WTC11 (cell line): ENCODE measurements at regions not wholly inside any gene's neighbourhood (a gene's known extent, or its start where the extent isn't known, plus 50 kb on each side); places are given as distances from the start of the nearest gene placed in this dataset.

ENCODE experiments used
- ATAC-seq: fragments of 200-7000 bp; cut with Tn5 transposase; 2 replicates; pipeline ENCODE4 v1.10.0; 2021; ENCODE audit warnings: mild to moderate bottlenecking, moderate library complexity
- CTCF ChIA-PET: fragments of 300-600 bp; sonication (Branson Sonifier 250); formaldehyde crosslinking; loops from one replicate; lab custom pipeline; 2021; ENCODE audit warnings: antibody characterized with exemption; lab: Charles Lee
- POLR2A ChIA-PET: fragments of 350-600 bp; sonication (Branson Sonifier 250); formaldehyde crosslinking; loops from one replicate; lab custom pipeline; 2021; ENCODE audit warnings: antibody characterized with exemption; lab: Charles Lee
- DNase-seq: peaks from one replicate; pipeline ENCODE4 v3.0.0; 2021; ENCODE audit warnings: low spot score
- H3K27ac Mint-ChIP-seq: 2 replicates; pipeline ENCODE4 v1.8.0; 2021; ENCODE audit warnings: mixed read lengths
- H3K27me3 Mint-ChIP-seq: 2 replicates; pipeline ENCODE4 v1.8.0; 2021; ENCODE audit warnings: low read depth, mild to moderate bottlenecking, moderate library complexity, mixed read lengths
- H3K36me3 Mint-ChIP-seq: 2 replicates; pipeline ENCODE4 v1.8.0; 2021; ENCODE audit warnings: mixed read lengths
- H3K4me1 Mint-ChIP-seq: 2 replicates; pipeline ENCODE4 v1.8.0; 2022; ENCODE audit warnings: mixed read lengths
- H3K4me3 Mint-ChIP-seq: 2 replicates; pipeline ENCODE4 v1.8.0; 2021; ENCODE audit warnings: mild to moderate bottlenecking, moderate library complexity, mixed read lengths
- H3K9me3 Mint-ChIP-seq: 2 replicates; pipeline ENCODE4 v1.8.0; 2021; ENCODE audit warnings: mixed read lengths
- CBFB ChIP-seq: sonication (generic); formaldehyde crosslinking; IDR thresholded peaks from 2 replicates; pipeline ENCODE4 v1.8.1; 2022; ENCODE audit warnings: mild to moderate bottlenecking, low read depth, missing genetic modification reagents
- CREM ChIP-seq: sonication (generic); formaldehyde crosslinking; IDR thresholded peaks from 2 replicates; pipeline ENCODE4 v1.8.1; 2022; ENCODE audit warnings: mild to moderate bottlenecking, missing genetic modification reagents, moderate library complexity
- ETV6 ChIP-seq: sonication (generic); formaldehyde crosslinking; IDR thresholded peaks from 2 replicates; pipeline ENCODE4 v1.8.1; 2022; ENCODE audit warnings: mild to moderate bottlenecking, missing genetic modification reagents
- FOXJ3 ChIP-seq: sonication (generic); formaldehyde crosslinking; IDR thresholded peaks from 2 replicates; pipeline ENCODE4 v1.9.0; 2021; ENCODE audit warnings: missing genetic modification reagents, mild to moderate bottlenecking, borderline replicate concordance
- FOXP1 ChIP-seq: sonication (generic); formaldehyde crosslinking; IDR thresholded peaks from 2 replicates; pipeline ENCODE4 v1.8.0; 2022; ENCODE audit warnings: missing genetic modification reagents, mild to moderate bottlenecking, moderate library complexity, borderline replicate concordance
- MXD4 ChIP-seq: fragments of 250-450 bp; sonication (Bioruptor Pico); IDR thresholded peaks from 2 replicates; pipeline ENCODE4 v1.8.0; 2021; ENCODE audit warnings: mild to moderate bottlenecking, moderate library complexity, borderline replicate concordance
- RORB ChIP-seq: fragments of 250-450 bp; sonication (Bioruptor Pico); IDR thresholded peaks from 2 replicates; pipeline ENCODE4 v1.9.0; 2021; ENCODE audit warnings: mild to moderate bottlenecking
- SMAD3 ChIP-seq: sonication (generic); formaldehyde crosslinking; IDR thresholded peaks from 2 replicates; pipeline ENCODE4 v1.8.0; 2022; ENCODE audit warnings: missing genetic modification reagents, mild to moderate bottlenecking, borderline replicate concordance
- STAT6 ChIP-seq: sonication (generic); formaldehyde crosslinking; conservative IDR thresholded peaks from 2 replicates; pipeline ENCODE4 v1.8.1; 2023; ENCODE audit warnings: mild to moderate bottlenecking, low read depth, missing genetic modification reagents, moderate library complexity
- ZNF232 ChIP-seq: sonication (generic); formaldehyde crosslinking; IDR thresholded peaks from 2 replicates; pipeline ENCODE4 v1.8.0; 2022; ENCODE audit warnings: mild to moderate bottlenecking, missing genetic modification reagents
- ZNF263 ChIP-seq: sonication (generic); formaldehyde crosslinking; IDR thresholded peaks from 2 replicates; pipeline ENCODE4 v1.8.1; 2022; ENCODE audit warnings: low read depth, mild to moderate bottlenecking, moderate library complexity, missing genetic modification reagents
- ZNF416 ChIP-seq: fragments of 250-450 bp; sonication (Bioruptor Pico); IDR thresholded peaks from 2 replicates; pipeline ENCODE4 v1.9.0; 2021; ENCODE audit warnings: mild to moderate bottlenecking, inconsistent platforms
- ZNF423 ChIP-seq: fragments of 250-450 bp; sonication (Bioruptor Pico); IDR thresholded peaks from 2 replicates; pipeline ENCODE4 v2.1.2; 2022; ENCODE audit warnings: mild to moderate bottlenecking, moderate library complexity
- TF ChIP-seq, protein P1 (sequence below): fragments of 250-450 bp; sonication (Bioruptor Pico); IDR thresholded peaks from 2 replicates; pipeline ENCODE4 v1.9.0; 2021; ENCODE audit warnings: mild to moderate bottlenecking, borderline replicate concordance
- TF ChIP-seq, protein P2 (sequence below): sonication (generic); formaldehyde crosslinking; IDR thresholded peaks from 2 replicates; pipeline ENCODE4 v1.8.1; 2023; ENCODE audit warnings: mild to moderate bottlenecking, missing genetic modification reagents, moderate library complexity
- TF ChIP-seq, protein P3 (sequence below): sonication (generic); formaldehyde crosslinking; IDR thresholded peaks from 2 replicates; pipeline ENCODE4 v1.8.0; 2022; ENCODE audit warnings: missing genetic modification reagents
- TF ChIP-seq, protein P4 (sequence below): fragments of 200-600 bp; IDR thresholded peaks from 2 replicates; pipeline ENCODE4 v1.8.0; 2022; ENCODE audit warnings: antibody characterized with exemption
- TF ChIP-seq, protein P5 (sequence below): sonication (generic); formaldehyde crosslinking; IDR thresholded peaks from 2 replicates; pipeline ENCODE4 v1.8.0; 2022; ENCODE audit warnings: mild to moderate bottlenecking, missing genetic modification reagents

DNA sequence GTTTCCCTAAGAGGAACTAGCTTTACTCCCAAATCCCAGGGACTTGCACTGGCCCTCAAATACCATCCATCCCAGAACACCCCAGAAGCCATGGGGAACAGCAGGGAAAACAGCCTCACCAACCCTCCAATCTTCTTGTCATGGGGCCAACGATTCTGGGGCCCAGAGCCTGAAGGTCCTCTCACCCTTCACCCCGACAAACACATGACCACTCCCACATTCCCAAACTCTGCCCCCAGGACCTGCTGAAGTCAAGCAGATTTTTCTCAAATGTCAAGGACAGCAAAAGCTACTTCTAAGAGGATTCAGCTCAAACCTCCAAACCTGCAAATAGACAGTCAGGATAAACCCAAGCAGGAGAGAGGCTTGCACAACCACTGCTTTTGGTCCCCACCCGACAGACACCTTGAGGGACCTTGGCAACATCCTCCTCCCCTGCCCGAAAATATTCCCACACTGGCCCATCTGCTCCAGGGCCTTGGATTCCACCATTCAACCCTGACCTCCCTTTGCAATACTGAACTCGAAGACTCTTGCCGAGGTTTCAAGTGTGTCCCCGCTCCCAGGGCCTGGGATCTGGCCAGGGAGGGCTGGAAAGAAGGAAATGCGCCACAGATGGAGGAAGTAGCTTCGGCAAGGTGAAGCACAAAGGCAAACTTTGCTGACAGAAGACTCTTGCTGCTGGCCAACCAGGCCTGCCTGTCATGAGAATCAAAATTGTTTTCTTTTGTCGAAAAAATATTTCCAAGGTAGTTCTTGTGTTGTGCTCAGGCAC is 143.3 kb downstream of the ZFP36L2 start (continued):
- TF ChIP-seq, protein P1, sequence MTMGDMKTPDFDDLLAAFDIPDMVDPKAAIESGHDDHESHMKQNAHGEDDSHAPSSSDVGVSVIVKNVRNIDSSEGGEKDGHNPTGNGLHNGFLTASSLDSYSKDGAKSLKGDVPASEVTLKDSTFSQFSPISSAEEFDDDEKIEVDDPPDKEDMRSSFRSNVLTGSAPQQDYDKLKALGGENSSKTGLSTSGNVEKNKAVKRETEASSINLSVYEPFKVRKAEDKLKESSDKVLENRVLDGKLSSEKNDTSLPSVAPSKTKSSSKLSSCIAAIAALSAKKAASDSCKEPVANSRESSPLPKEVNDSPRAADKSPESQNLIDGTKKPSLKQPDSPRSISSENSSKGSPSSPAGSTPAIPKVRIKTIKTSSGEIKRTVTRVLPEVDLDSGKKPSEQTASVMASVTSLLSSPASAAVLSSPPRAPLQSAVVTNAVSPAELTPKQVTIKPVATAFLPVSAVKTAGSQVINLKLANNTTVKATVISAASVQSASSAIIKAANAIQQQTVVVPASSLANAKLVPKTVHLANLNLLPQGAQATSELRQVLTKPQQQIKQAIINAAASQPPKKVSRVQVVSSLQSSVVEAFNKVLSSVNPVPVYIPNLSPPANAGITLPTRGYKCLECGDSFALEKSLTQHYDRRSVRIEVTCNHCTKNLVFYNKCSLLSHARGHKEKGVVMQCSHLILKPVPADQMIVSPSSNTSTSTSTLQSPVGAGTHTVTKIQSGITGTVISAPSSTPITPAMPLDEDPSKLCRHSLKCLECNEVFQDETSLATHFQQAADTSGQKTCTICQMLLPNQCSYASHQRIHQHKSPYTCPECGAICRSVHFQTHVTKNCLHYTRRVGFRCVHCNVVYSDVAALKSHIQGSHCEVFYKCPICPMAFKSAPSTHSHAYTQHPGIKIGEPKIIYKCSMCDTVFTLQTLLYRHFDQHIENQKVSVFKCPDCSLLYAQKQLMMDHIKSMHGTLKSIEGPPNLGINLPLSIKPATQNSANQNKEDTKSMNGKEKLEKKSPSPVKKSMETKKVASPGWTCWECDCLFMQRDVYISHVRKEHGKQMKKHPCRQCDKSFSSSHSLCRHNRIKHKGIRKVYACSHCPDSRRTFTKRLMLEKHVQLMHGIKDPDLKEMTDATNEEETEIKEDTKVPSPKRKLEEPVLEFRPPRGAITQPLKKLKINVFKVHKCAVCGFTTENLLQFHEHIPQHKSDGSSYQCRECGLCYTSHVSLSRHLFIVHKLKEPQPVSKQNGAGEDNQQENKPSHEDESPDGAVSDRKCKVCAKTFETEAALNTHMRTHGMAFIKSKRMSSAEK: no peak
- TF ChIP-seq ZNF263 (CRISPR knock-in tag) (no peak), RORB (CRISPR knock-in tag) (no peak), ZNF416 (no peak), ETV6 (CRISPR knock-in tag) (no peak), MXD4 (no peak), SMAD3 (CRISPR knock-in tag) (no peak), CBFB (CRISPR knock-in tag) (no peak), ZNF232 (CRISPR knock-in tag) (no peak)
- TF ChIP-seq, protein P2, sequence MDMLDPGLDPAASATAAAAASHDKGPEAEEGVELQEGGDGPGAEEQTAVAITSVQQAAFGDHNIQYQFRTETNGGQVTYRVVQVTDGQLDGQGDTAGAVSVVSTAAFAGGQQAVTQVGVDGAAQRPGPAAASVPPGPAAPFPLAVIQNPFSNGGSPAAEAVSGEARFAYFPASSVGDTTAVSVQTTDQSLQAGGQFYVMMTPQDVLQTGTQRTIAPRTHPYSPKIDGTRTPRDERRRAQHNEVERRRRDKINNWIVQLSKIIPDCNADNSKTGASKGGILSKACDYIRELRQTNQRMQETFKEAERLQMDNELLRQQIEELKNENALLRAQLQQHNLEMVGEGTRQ (CRISPR knock-in tag): no peak
- TF ChIP-seq, protein P3, sequence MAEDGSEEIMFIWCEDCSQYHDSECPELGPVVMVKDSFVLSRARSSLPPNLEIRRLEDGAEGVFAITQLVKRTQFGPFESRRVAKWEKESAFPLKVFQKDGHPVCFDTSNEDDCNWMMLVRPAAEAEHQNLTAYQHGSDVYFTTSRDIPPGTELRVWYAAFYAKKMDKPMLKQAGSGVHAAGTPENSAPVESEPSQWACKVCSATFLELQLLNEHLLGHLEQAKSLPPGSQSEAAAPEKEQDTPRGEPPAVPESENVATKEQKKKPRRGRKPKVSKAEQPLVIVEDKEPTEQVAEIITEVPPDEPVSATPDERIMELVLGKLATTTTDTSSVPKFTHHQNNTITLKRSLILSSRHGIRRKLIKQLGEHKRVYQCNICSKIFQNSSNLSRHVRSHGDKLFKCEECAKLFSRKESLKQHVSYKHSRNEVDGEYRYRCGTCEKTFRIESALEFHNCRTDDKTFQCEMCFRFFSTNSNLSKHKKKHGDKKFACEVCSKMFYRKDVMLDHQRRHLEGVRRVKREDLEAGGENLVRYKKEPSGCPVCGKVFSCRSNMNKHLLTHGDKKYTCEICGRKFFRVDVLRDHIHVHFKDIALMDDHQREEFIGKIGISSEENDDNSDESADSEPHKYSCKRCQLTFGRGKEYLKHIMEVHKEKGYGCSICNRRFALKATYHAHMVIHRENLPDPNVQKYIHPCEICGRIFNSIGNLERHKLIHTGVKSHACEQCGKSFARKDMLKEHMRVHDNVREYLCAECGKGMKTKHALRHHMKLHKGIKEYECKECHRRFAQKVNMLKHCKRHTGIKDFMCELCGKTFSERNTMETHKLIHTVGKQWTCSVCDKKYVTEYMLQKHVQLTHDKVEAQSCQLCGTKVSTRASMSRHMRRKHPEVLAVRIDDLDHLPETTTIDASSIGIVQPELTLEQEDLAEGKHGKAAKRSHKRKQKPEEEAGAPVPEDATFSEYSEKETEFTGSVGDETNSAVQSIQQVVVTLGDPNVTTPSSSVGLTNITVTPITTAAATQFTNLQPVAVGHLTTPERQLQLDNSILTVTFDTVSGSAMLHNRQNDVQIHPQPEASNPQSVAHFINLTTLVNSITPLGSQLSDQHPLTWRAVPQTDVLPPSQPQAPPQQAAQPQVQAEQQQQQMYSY (CRISPR knock-in tag): no peak

DNA sequence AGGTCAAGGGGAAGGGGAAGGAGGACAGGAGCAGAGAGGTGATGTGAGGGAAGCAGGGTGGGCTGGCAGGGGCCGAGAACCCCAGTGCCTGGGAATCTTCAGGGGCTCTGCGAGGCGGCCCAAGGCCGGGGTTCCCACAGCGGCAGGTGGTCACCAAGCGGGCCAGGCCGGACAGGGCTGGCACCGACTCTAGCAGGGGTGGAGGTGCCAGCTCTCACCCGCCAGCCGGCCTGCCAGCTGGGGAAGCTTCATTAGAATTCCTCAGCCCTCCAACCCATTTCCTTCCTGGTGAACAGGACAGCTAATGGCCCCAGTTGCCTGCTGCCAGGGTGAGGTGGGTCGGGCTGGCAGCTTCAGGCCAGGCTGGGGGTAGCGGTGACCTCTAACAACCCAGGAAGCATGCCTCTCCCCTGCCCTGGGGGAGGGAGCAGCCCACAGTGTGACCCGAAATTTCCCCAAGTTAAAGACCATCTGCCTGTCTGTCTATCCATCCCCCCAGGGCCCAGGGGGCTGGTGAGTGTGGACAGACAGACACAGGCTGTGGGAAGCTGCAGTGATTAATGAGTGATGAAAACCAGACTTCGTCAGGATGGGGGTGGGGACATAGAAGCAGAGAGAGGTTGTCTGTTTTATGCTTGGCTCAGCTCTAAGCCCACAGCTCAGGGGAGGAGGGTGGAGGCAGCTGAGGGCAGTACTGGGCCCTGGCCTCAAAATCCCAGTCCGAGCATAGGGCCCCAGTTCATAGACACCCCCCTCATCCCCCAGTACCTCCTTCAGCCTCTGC is 144.1 kb downstream of the ZFP36L2 start:
- TF ChIP-seq, protein P4, sequence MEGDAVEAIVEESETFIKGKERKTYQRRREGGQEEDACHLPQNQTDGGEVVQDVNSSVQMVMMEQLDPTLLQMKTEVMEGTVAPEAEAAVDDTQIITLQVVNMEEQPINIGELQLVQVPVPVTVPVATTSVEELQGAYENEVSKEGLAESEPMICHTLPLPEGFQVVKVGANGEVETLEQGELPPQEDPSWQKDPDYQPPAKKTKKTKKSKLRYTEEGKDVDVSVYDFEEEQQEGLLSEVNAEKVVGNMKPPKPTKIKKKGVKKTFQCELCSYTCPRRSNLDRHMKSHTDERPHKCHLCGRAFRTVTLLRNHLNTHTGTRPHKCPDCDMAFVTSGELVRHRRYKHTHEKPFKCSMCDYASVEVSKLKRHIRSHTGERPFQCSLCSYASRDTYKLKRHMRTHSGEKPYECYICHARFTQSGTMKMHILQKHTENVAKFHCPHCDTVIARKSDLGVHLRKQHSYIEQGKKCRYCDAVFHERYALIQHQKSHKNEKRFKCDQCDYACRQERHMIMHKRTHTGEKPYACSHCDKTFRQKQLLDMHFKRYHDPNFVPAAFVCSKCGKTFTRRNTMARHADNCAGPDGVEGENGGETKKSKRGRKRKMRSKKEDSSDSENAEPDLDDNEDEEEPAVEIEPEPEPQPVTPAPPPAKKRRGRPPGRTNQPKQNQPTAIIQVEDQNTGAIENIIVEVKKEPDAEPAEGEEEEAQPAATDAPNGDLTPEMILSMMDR: no peak
- TF ChIP-seq RORB (CRISPR knock-in tag): no peak
- no peak for TF ChIP-seq CREM
- no peak for TF ChIP-seq FOXJ3 (CRISPR knock-in tag)
- no peak for TF ChIP-seq CBFB (CRISPR knock-in tag)
- TF ChIP-seq FOXP1 (CRISPR knock-in tag): no peak
- TF ChIP-seq MXD4: no peak
- TF ChIP-seq STAT6 (CRISPR knock-in tag): no peak
- no peak for TF ChIP-seq ZNF423 (CRISPR knock-in tag)
- TF ChIP-seq, protein P5, sequence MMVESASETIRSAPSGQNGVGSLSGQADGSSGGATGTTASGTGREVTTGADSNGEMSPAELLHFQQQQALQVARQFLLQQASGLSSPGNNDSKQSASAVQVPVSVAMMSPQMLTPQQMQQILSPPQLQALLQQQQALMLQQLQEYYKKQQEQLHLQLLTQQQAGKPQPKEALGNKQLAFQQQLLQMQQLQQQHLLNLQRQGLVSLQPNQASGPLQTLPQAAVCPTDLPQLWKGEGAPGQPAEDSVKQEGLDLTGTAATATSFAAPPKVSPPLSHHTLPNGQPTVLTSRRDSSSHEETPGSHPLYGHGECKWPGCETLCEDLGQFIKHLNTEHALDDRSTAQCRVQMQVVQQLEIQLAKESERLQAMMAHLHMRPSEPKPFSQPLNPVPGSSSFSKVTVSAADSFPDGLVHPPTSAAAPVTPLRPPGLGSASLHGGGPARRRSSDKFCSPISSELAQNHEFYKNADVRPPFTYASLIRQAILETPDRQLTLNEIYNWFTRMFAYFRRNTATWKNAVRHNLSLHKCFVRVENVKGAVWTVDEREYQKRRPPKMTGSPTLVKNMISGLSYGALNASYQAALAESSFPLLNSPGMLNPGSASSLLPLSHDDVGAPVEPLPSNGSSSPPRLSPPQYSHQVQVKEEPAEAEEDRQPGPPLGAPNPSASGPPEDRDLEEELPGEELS (CRISPR knock-in tag): no peak
- Mint-ChIP-seq H3K27me3 (no peaks in the 10 kb centered on the region), H3K4me1 (peaks cover 40% of the 10 kb centered on the region), H3K27ac (no peak overlapping the region), H3K9me3 (no peaks in the 10 kb centered on the region), H3K4me3 (no peak overlapping the region), H3K36me3 (no peaks in the 10 kb centered on the region)
- ChIA-PET POLR2A (no interaction called here), CTCF (interaction anchor here (0.7 kb wide), 1 partner anchor 15 kb away, joined by 3 read pairs; no protein-coding TSS in a partner anchor)
- ATAC-seq: no peak
- no peak for DNase-seq
